GM12878 (cell line): ENCODE measurements at regions not wholly inside any gene's neighbourhood (a gene's known extent, or its start where the extent isn't known, plus 50 kb on each side); places are given as distances from the start of the nearest gene placed in this dataset.

Experiments used
- ATAC-seq: fragments of 200-7000 bp; cut with Tn5 transposase; 3 replicates; pipeline ENCODE4 v1.9.1; 2020; ENCODE audit warnings: mild to moderate bottlenecking, moderate library complexity
- BruUV-seq: library from RNA; stranded (reverse); fragments of 400-500 nt; replicated peaks from 2 replicates; lab custom pipeline; 2021; lab: Mats Ljungman, UMichigan
- CTCF ChIA-PET: fragments of 300-600 bp; sonication (Branson Sonifier 250); formaldehyde crosslinking; extraction: SDS; loops from one replicate; lab custom pipeline; 2021; ENCODE audit warnings: inconsistent platforms; lab: Yijun Ruan, JAX
- POLR2A ChIA-PET: fragments of 350-600 bp; formaldehyde crosslinking; extraction: SDS; loops from one replicate; lab custom pipeline; 2021; ENCODE audit warnings: inconsistent platforms; lab: Charles Lee
- RAD21 ChIA-PET: fragments of 300-600 bp; sonication (Branson Sonifier 250); formaldehyde crosslinking; loops from one replicate; lab custom pipeline; 2023; ENCODE audit warnings: antibody characterized with exemption; ENCODE audit not compliant: unreplicated experiment; lab: Charles Lee
- SMC1A ChIA-PET: fragments of 300-600 bp; sonication (Branson Sonifier 250); formaldehyde crosslinking; loops from one replicate; lab custom pipeline; 2023; ENCODE audit not compliant: unreplicated experiment, uncharacterized antibody; lab: Charles Lee
- DNase-seq: peaks from one replicate; pipeline ENCODE4 v3.0.0-alpha.2; 2011; ENCODE audit warnings: low read depth, low spot score
- FAIRE-seq: peaks from 3 replicates; lab custom pipeline; 2011; peaks lifted over from hg19 to GRCh38; lab: Jason Lieb, UNC
- H2AFZ ChIP-seq: 2 replicates; pipeline ENCODE4 v1.6.0; 2011; ENCODE audit warnings: low read depth, low read length, control low read depth; ENCODE audit not compliant: control insufficient read depth
- H3K27ac ChIP-seq: 2 replicates; pipeline ENCODE4 v1.5.1; 2011; ENCODE audit warnings: control low read depth; ENCODE audit not compliant: control insufficient read depth, insufficient read depth
- H3K27me3 ChIP-seq, 2 experiments: replicated peaks in 1 of 2; 2 replicates each; pipeline versions ENCODE4 v1.6.0 to v1.6.1; 2011; ENCODE audit warnings: low read length in 1 of 2; ENCODE audit not compliant: control insufficient read depth in 2 of 2, insufficient read depth in 2 of 2
- H3K36me3 ChIP-seq, 2 experiments: 2 replicates each; pipeline ENCODE4 v1.5.1; 2011; ENCODE audit warnings: low read length in 1 of 2; ENCODE audit not compliant: control insufficient read depth in 2 of 2, insufficient read depth in 2 of 2
- H3K4me1 ChIP-seq: 2 replicates; pipeline ENCODE4 v1.6.1; 2011; ENCODE audit warnings: mild to moderate bottlenecking, low read length, moderate library complexity, mixed read lengths; ENCODE audit not compliant: control insufficient read depth, insufficient read depth
- H3K4me2 ChIP-seq: 2 replicates; pipeline ENCODE4 v1.6.0; 2011; ENCODE audit warnings: control low read depth; ENCODE audit not compliant: control insufficient read depth, insufficient read depth
- H3K4me3 ChIP-seq: fragments of 200-600 bp; sonication (generic); 2 replicates; pipeline ENCODE4 v1.5.1; 2016
- H3K79me2 ChIP-seq: 2 replicates; pipeline ENCODE4 v1.6.0; 2011; ENCODE audit warnings: low read length; ENCODE audit not compliant: control insufficient read depth, insufficient read depth
- H3K9ac ChIP-seq: 2 replicates; pipeline ENCODE4 v1.8.0; 2011; ENCODE audit warnings: low read length, control low read depth, mixed read lengths; ENCODE audit not compliant: control insufficient read depth, insufficient read depth
- H3K9me3 ChIP-seq: replicated peaks from 3 replicates; pipeline ENCODE4 v1.5.1; 2011; ENCODE audit warnings: mild to moderate bottlenecking, low read length; ENCODE audit not compliant: control insufficient read depth, insufficient read depth
- H4K20me1 ChIP-seq: 2 replicates; pipeline ENCODE4 v1.6.0; 2011; ENCODE audit not compliant: control insufficient read depth, insufficient read depth
- BCL11A ChIP-seq: IDR thresholded peaks from 2 replicates; pipeline ENCODE4 v1.6.1; 2011; ENCODE audit warnings: low read depth, low read length
- CBX3 ChIP-seq: fragments of 200-600 bp; sonication (generic); IDR thresholded peaks from 2 replicates; pipeline ENCODE4 v1.6.1; 2016; ENCODE audit warnings: low read depth, borderline replicate concordance
- CREM ChIP-seq: IDR thresholded peaks from 2 replicates; pipeline ENCODE4 v1.6.1; 2014; ENCODE audit warnings: antibody characterized with exemption, low read depth
- EED ChIP-seq: sonication (generic); IDR thresholded peaks from 2 replicates; pipeline ENCODE4 v1.6.1; 2016; ENCODE audit warnings: antibody characterized with exemption, low read depth
- HDGF ChIP-seq: fragments of 450-650 bp; IDR thresholded peaks from 2 replicates; pipeline ENCODE4 v1.6.1; 2016; ENCODE audit warnings: antibody characterized with exemption
- MTA2 ChIP-seq: fragments of 450-650 bp; IDR thresholded peaks from 2 replicates; pipeline ENCODE4 v1.6.1; 2016; ENCODE audit warnings: low read depth, mild to moderate bottlenecking, moderate library complexity
- MTA3 ChIP-seq: IDR thresholded peaks from 2 replicates; pipeline ENCODE4 v1.6.1; 2012; ENCODE audit warnings: low read length, inconsistent platforms, borderline replicate concordance
- NRF1 ChIP-seq: conservative IDR thresholded peaks from 2 replicates; pipeline ENCODE4 v1.6.1; 2011; ENCODE audit warnings: mild to moderate bottlenecking, low read depth, low read length, improper control_type of control experiment
- RELA ChIP-seq: fragments of 450-650 bp; IDR thresholded peaks from 2 replicates; pipeline ENCODE4 v1.8.0; 2014; ENCODE audit warnings: borderline replicate concordance; ENCODE audit not compliant: partially characterized antibody
- SMARCA5 ChIP-seq: fragments of 450-650 bp; IDR thresholded peaks from 2 replicates; pipeline ENCODE4 v1.6.1; 2017; ENCODE audit warnings: mild to moderate bottlenecking
- SMC3 ChIP-seq: IDR thresholded peaks from 2 replicates; pipeline ENCODE4 v1.6.1; 2011; ENCODE audit warnings: low read length, improper control_type of control experiment, borderline replicate concordance
- ZNF274 ChIP-seq: IDR thresholded peaks from one replicate; pipeline ENCODE4 v1.8.0; 2011; ENCODE audit not compliant: insufficient read length, insufficient read depth
- WGBS: methylation state at CpG from one replicate; pipeline ENCODE4 v1.1.6; 2016; ENCODE audit warnings: low lambda C conversion rate; ENCODE audit not compliant: insufficient replicate concordance, insufficient coverage; ENCODE audit errors: missing lambda C conversion rate; 5-methylcytosine and 5-hydroxymethylcytosine counted together
- in situ Hi-C: fragments of 300-500 bp; cut with MboI; formaldehyde crosslinking; loops from 9 replicates; pipeline ENCODE4 v1.14.3; 2018; ENCODE audit warnings: mixed read lengths
- intact Hi-C: fragments of 100-400 bp; cut with micrococcal nuclease; formaldehyde crosslinking; loops from one replicate; pipeline ENCODE4 v1.14.2; 2022; ENCODE audit not compliant: unreplicated experiment
- TF ChIP-seq, protein P1 (sequence below): fragments of 450-650 bp; formaldehyde crosslinking; IDR thresholded peaks from 2 replicates; pipeline ENCODE4 v1.4.0; 2022; ENCODE audit warnings: mild to moderate bottlenecking, moderate library complexity
- TF ChIP-seq, protein P2 (sequence below): fragments of 450-650 bp; formaldehyde crosslinking; IDR thresholded peaks from 2 replicates; pipeline ENCODE4 v1.4.0; 2020; ENCODE audit warnings: mild to moderate bottlenecking, moderate library complexity
- TF ChIP-seq, protein P3 (sequence below): fragments of 450-650 bp; IDR thresholded peaks from 2 replicates; pipeline ENCODE4 v1.6.1; 2017; ENCODE audit warnings: antibody characterized with exemption, mild to moderate bottlenecking, moderate library complexity

DNA sequence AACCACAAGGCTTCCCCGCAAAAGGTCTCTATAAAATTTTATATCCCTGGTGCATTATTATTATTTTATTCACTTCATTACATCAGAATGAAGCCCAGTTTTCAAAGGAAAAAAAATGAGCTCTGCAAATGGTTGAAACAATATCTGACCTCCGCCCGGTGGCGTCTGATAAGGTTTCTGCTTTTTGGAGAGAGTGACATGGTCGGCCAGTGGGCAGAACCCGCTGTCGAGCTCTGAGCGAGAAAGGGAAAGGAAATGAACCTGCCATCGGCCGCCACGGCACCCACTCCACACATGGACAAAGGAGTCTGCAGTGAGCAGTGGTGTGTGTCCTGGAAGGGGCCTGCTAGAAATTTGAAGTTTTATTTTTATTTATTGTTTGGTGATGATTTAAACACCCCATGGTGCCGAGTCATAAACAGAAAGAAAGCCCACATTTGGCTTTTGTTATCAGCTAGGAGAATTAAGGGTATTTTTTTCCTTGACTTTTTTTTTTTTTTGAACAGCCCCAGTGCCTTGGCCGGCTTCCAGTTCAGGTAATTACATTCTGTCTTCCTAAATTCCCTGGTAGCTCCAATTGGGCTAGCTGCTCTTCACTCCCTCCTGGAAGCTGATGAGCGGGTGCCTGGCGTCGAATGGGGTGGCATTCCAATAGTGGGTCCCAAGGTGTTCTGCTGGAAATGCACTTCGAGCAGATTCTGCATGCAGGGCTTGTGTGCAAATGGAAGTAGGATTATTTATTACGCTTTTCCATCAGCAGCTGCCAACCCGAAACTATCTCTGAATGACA, 149.4 kb upstream of the MKI67 start:
- no peak overlapping the region for H2AFZ ChIP-seq
- ATAC-seq, result no peak
- ChIA-PET POLR2A (no interaction called here), CTCF (interaction anchor here (1.0 to 1.1 kb wide), 2 partner anchors 26 to 560 kb away, joined by 3 read pairs; no protein-coding TSS in a partner anchor), SMC1A (interaction anchor here (0.8 kb wide), 1 partner anchor 12 kb away, joined by 4 read pairs; no protein-coding TSS in a partner anchor), RAD21 (no interaction called here)
- intact Hi-C loops (no loop called here), in situ Hi-C loops (no loop called here)
- WGBS, result 14% methylated on average over 19 of the region's 19 CpGs
- H3K79me2 ChIP-seq, result no peaks in the 10 kb centered on the region
- H3K4me1 ChIP-seq, result no peaks in the 10 kb centered on the region
- no peaks in the 10 kb centered on the region for H3K36me3 ChIP-seq
- H3K27ac ChIP-seq, result no peak overlapping the region
- H3K4me3 ChIP-seq, result no peak overlapping the region
- H3K4me2 ChIP-seq, result no peak overlapping the region
- no peak for FAIRE-seq
- no peaks in the 10 kb centered on the region for H4K20me1 ChIP-seq
- H3K27me3 ChIP-seq, result peaks cover 2 to 5% of the 10 kb centered on the region in 2 experiments; a peak in 3 of 4 replicates
- BruUV-seq, result no TSS peak
- DNase-seq, result no peak
- H3K9me3 ChIP-seq, result no peaks in the 10 kb centered on the region
- H3K9ac ChIP-seq, result no peak overlapping the region
- TF ChIP-seq, protein P1, sequence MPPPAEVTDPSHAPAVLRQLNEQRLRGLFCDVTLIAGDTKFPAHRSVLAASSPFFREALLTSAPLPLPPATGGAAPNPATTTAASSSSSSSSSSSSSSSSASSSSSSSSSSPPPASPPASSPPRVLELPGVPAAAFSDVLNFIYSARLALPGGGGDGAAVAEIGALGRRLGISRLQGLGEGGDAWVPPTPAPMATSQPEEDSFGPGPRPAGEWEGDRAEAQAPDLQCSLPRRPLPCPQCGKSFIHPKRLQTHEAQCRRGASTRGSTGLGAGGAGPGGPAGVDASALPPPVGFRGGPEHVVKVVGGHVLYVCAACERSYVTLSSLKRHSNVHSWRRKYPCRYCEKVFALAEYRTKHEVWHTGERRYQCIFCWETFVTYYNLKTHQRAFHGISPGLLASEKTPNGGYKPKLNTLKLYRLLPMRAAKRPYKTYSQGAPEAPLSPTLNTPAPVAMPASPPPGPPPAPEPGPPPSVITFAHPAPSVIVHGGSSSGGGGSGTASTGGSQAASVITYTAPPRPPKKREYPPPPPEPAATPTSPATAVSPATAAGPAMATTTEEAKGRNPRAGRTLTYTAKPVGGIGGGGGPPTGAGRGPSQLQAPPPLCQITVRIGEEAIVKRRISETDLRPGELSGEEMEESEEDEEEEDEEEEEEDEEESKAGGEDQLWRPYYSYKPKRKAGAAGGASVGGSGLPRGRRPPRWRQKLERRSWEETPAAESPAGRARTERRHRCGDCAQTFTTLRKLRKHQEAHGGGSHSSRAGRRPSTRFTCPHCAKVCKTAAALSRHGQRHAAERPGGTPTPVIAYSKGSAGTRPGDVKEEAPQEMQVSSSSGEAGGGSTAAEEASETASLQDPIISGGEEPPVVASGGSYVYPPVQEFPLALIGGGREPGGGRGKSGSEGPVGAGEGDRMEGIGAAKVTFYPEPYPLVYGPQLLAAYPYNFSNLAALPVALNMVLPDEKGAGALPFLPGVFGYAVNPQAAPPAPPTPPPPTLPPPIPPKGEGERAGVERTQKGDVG, result no peak
- TF ChIP-seq BCL11A (no peak), SMARCA5 (no peak), NRF1 (no peak), SMC3 (no peak), CBX3 (no peak), MTA2 (no peak), RELA (no peak), EED (no peak), HDGF (no peak), MTA3 (no peak), ZNF274 (no peak), CREM (no peak)
- TF ChIP-seq, protein P2, sequence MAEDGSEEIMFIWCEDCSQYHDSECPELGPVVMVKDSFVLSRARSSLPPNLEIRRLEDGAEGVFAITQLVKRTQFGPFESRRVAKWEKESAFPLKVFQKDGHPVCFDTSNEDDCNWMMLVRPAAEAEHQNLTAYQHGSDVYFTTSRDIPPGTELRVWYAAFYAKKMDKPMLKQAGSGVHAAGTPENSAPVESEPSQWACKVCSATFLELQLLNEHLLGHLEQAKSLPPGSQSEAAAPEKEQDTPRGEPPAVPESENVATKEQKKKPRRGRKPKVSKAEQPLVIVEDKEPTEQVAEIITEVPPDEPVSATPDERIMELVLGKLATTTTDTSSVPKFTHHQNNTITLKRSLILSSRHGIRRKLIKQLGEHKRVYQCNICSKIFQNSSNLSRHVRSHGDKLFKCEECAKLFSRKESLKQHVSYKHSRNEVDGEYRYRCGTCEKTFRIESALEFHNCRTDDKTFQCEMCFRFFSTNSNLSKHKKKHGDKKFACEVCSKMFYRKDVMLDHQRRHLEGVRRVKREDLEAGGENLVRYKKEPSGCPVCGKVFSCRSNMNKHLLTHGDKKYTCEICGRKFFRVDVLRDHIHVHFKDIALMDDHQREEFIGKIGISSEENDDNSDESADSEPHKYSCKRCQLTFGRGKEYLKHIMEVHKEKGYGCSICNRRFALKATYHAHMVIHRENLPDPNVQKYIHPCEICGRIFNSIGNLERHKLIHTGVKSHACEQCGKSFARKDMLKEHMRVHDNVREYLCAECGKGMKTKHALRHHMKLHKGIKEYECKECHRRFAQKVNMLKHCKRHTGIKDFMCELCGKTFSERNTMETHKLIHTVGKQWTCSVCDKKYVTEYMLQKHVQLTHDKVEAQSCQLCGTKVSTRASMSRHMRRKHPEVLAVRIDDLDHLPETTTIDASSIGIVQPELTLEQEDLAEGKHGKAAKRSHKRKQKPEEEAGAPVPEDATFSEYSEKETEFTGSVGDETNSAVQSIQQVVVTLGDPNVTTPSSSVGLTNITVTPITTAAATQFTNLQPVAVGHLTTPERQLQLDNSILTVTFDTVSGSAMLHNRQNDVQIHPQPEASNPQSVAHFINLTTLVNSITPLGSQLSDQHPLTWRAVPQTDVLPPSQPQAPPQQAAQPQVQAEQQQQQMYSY (CRISPR knock-in tag), result no peak
- TF ChIP-seq, protein P3, sequence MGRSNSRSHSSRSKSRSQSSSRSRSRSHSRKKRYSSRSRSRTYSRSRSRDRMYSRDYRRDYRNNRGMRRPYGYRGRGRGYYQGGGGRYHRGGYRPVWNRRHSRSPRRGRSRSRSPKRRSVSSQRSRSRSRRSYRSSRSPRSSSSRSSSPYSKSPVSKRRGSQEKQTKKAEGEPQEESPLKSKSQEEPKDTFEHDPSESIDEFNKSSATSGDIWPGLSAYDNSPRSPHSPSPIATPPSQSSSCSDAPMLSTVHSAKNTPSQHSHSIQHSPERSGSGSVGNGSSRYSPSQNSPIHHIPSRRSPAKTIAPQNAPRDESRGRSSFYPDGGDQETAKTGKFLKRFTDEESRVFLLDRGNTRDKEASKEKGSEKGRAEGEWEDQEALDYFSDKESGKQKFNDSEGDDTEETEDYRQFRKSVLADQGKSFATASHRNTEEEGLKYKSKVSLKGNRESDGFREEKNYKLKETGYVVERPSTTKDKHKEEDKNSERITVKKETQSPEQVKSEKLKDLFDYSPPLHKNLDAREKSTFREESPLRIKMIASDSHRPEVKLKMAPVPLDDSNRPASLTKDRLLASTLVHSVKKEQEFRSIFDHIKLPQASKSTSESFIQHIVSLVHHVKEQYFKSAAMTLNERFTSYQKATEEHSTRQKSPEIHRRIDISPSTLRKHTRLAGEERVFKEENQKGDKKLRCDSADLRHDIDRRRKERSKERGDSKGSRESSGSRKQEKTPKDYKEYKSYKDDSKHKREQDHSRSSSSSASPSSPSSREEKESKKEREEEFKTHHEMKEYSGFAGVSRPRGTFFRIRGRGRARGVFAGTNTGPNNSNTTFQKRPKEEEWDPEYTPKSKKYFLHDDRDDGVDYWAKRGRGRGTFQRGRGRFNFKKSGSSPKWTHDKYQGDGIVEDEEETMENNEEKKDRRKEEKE, result no peak
